MM.1S (cell line): ENCODE measurements at regions not wholly inside any gene's neighbourhood (a gene's known extent, or its start where the extent isn't known, plus 50 kb on each side); places are given as distances from the start of the nearest gene placed in this dataset.

Experiments
- EZH2 ChIP-seq: fragments of 300-600 bp; sonication (generic); optimal IDR thresholded peaks from 2 replicates; pipeline ENCODE3; 2017; ENCODE audit warnings: low read depth, mild to moderate bottlenecking, antibody characterized with exemption, low read length, mixed read lengths
- TF ChIP-seq, protein P1 (sequence below): fragments of 300-600 bp; sonication (generic); IDR thresholded peaks from 2 replicates; pipeline ENCODE4 v1.5.1; 2016; ENCODE audit warnings: antibody characterized with exemption, low read length, mixed read lengths

DNA sequence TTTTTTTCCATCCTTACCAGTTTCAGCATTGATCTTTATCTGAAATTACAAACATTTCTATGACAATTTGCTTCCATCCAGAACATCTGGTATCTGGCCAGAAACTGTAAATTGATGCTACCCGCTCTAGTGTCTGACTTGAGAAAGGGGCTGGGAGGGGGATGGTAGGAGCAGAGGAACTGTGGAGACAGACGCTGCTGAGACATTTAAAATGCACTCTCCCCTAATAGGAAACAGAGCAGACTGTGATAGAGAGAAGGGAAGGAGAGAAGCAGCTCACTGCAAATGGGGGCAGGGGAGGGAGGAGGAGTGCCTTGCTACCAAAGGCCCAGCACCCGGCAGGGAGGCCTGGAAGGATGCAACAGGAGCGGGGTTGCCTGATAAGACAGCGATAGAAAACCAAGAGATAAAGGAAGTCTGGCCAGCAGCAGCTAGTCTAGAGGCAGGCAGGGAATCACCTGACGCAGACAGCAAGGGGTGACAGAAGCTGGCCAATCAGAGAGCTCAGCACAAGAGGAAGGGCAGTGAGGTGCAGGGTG, 195.5 kb upstream of the NFIA start:
- TF ChIP-seq EZH2, result no peak
- TF ChIP-seq, protein P1, sequence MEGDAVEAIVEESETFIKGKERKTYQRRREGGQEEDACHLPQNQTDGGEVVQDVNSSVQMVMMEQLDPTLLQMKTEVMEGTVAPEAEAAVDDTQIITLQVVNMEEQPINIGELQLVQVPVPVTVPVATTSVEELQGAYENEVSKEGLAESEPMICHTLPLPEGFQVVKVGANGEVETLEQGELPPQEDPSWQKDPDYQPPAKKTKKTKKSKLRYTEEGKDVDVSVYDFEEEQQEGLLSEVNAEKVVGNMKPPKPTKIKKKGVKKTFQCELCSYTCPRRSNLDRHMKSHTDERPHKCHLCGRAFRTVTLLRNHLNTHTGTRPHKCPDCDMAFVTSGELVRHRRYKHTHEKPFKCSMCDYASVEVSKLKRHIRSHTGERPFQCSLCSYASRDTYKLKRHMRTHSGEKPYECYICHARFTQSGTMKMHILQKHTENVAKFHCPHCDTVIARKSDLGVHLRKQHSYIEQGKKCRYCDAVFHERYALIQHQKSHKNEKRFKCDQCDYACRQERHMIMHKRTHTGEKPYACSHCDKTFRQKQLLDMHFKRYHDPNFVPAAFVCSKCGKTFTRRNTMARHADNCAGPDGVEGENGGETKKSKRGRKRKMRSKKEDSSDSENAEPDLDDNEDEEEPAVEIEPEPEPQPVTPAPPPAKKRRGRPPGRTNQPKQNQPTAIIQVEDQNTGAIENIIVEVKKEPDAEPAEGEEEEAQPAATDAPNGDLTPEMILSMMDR, result no peak
